BE2C (cell line): ENCODE measurements at regions not wholly inside any gene's neighbourhood (a gene's known extent, or its start where the extent isn't known, plus 50 kb on each side); places are given as distances from the start of the nearest gene placed in this dataset.

Source experiments
- DNase-seq: peaks from one replicate; pipeline ENCODE4 v3.0.0-alpha.2; 2020
- H3K27me3 ChIP-seq: fragments of 250-450 bp; sonication (Bioruptor Pico); 2 replicates; pipeline ENCODE4 v1.5.1; 2020; ENCODE audit warnings: mild to moderate bottlenecking
- H3K36me3 ChIP-seq: fragments of 250-450 bp; sonication (Bioruptor Pico); 2 replicates; pipeline ENCODE4 v1.5.1; 2020; ENCODE audit warnings: mild to moderate bottlenecking
- H3K4me1 ChIP-seq: fragments of 250-450 bp; sonication (Bioruptor Pico); 2 replicates; pipeline ENCODE4 v1.5.1; 2020
- H3K4me3 ChIP-seq: 2 replicates; pipeline ENCODE4 v1.5.1; 2011; ENCODE audit warnings: low read depth, low read length
- H3K9me3 ChIP-seq: fragments of 250-450 bp; sonication (Bioruptor Pico); 2 replicates; pipeline ENCODE4 v1.5.1; 2020
- CTCF ChIP-seq: IDR thresholded peaks from 2 replicates; pipeline ENCODE4 v1.5.1; 2012; ENCODE audit warnings: mild to moderate bottlenecking, low read depth, low read length

- DNase-seq = no peak
- Histone ChIP-seq H3K9me3 (no peaks in the 10 kb centered on the region), H3K36me3 (no peaks in the 10 kb centered on the region), H3K4me1 (no peaks in the 10 kb centered on the region), H3K4me3 (no peak overlapping the region), H3K27me3 (no peaks in the 10 kb centered on the region)
- no peak for TF ChIP-seq CTCF
Observed at GRCh38 chr7:106777674-106778299, 87.3 kb upstream of the PIK3CG start.

DNA sequence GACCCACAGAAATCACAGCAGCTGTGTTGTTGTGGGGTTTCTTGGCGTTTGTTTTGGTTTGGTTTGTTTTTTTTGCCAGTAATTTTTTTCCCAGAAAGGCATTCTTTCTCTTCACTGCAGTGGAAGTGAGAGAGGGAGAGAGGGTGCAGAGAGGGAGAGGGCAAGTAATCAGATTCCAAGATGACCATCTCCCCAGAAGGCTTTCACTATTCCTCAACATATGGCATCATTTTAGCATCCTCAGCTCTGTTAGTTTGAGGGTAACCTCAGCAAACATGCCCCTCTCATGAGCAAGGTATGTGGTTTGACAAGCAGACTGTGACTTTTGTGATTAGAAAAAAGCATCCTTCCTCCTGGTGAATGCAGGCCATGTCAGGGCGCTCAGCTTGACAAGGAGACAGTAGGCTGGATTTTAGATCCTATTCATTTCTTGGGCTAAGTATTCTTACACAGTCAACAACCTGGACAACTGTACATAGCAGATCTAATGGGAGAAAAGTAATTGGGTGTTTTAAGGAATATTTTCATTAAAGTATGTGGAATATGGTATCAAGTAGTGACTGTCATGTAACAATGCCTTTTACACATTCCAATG lies 86.3 kb upstream of the PIK3CG start:
- no peaks in the 10 kb centered on the region for H3K27me3 ChIP-seq
- H3K4me1 ChIP-seq = no peaks in the 10 kb centered on the region
- DNase-seq = no peak
- no peaks in the 10 kb centered on the region for H3K36me3 ChIP-seq
- no peak overlapping the region for H3K4me3 ChIP-seq
- no peak for TF ChIP-seq CTCF
- H3K9me3 ChIP-seq = no peaks in the 10 kb centered on the region

GRCh38 chr7:106779877-106780276 lies 85.2 kb upstream of the PIK3CG start:
- H3K27me3 ChIP-seq = no peaks in the 10 kb centered on the region
- H3K36me3 ChIP-seq = no peaks in the 10 kb centered on the region
- TF ChIP-seq CTCF = peak; percentile 46
- H3K4me3 ChIP-seq = no peak overlapping the region
- peak; percentile 24 for DNase-seq
- H3K9me3 ChIP-seq = no peaks in the 10 kb centered on the region
- H3K4me1 ChIP-seq = no peaks in the 10 kb centered on the region

DNA sequence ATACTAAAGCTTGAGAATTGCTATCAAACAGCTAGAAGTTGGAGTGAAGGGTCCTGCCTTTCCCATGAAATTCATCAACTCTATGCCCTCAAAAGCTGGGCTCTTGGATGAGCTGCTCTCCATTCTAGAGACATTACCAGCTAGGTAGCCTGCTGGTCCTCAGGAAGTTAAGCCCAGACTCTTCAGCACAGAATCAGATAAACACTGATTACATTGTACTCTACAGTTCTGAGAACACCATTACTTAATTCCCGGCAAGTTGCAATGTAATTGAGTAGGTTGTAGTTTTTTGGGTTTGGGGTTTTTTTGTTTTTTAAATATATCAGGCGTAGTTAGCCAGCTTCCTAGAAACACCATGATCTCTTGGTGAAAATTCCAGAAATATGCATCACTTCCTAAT lies 84.1 kb upstream of the PIK3CG start:
- H3K9me3 ChIP-seq = no peaks in the 10 kb centered on the region
- no peaks in the 10 kb centered on the region for H3K4me1 ChIP-seq
- H3K27me3 ChIP-seq = no peaks in the 10 kb centered on the region
- H3K36me3 ChIP-seq = no peaks in the 10 kb centered on the region
- no peak overlapping the region for H3K4me3 ChIP-seq
- no peak for TF ChIP-seq CTCF
- DNase-seq = no peak

- Histone ChIP-seq H3K9me3 (no peaks in the 10 kb centered on the region), H3K4me1 (no peaks in the 10 kb centered on the region), H3K27me3 (no peaks in the 10 kb centered on the region), H3K4me3 (no peak overlapping the region), H3K36me3 (no peaks in the 10 kb centered on the region)
- DNase-seq = no peak
- no peak for TF ChIP-seq CTCF
Observed at GRCh38 chr7:106781828-106782544, 83.1 kb upstream of the PIK3CG start.

DNA sequence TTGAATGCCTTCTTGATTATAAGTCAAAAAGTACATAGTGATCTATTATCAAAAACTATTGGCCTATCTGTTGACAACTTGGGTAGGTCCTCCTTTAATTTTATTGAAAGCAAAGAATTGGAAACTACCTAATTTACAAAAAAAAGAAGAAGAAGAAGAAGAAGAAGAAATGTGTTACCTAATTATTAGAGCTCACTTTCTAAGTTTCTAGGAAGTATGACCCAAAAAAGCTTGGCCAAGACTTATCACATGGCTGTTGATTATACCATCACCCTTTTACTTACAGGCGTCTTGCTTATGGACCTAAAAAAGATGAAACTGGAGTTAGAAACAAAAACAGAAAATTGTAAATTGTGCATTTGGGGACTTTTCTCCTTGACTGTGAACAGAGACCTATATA lies 81.8 kb upstream of the PIK3CG start:
- DNase-seq = no peak
- H3K9me3 ChIP-seq = no peaks in the 10 kb centered on the region

More for the DNA sequence above, 81.8 kb upstream of the PIK3CG start:
- H3K36me3 ChIP-seq = no peaks in the 10 kb centered on the region
- no peak for TF ChIP-seq CTCF
- H3K27me3 ChIP-seq = no peaks in the 10 kb centered on the region
- no peaks in the 10 kb centered on the region for H3K4me1 ChIP-seq
- H3K4me3 ChIP-seq = no peak overlapping the region
